GM12878 (cell line): ENCODE measurements at regions not wholly inside any gene's neighbourhood (a gene's known extent, or its start where the extent isn't known, plus 50 kb on each side); places are given as distances from the start of the nearest gene placed in this dataset.

Experiments used
- ELK1 ChIP-seq: IDR thresholded peaks from 2 replicates; pipeline ENCODE4 v1.6.1; 2012; ENCODE audit warnings: low read depth, low read length, improper control_type of control experiment
- POLR2AphosphoS5 ChIP-seq: IDR thresholded peaks from 2 replicates; pipeline ENCODE4 v1.6.1; 2011; ENCODE audit warnings: mild to moderate bottlenecking, low read length, inconsistent platforms

GRCh38 chr1:116311193-116311592, 61.9 kb upstream of the ATP1A1 start:
- TF ChIP-seq ELK1 (no peak), POLR2AphosphoS5 (no peak)
